HG02678 (cell line): ENCODE measurements at regions not wholly inside any gene's neighbourhood (a gene's known extent, or its start where the extent isn't known, plus 50 kb on each side); places are given as distances from the start of the nearest gene placed in this dataset.

Source experiments
- ATAC-seq: cut with Tn5 transposase; IDR thresholded peaks from one replicate; pipeline ENCODE4 v1.9.1; 2021; ENCODE audit warnings: mild to moderate bottlenecking, moderate library complexity; ENCODE audit not compliant: unreplicated experiment

DNA sequence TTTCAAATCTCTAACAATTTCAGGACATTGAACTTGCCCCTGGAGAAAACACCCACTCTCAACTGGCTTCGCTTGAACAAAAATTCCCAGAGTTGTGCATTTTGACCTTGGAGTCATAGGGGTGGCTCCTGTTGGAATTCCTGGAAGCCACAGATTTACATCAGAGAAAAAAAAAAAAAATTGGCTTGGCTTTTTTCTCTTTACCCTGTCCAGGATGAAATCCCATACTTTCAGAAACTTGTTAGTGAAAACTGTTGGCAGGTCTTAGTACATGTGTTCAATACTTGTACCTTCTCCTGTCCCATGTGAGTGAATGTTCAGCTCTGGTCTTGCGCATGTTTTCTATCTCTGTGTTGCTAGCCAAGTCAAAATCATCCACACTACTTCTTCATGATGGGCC, 228.8 kb downstream of the TGFB2 start:
- no peak for ATAC-seq

DNA sequence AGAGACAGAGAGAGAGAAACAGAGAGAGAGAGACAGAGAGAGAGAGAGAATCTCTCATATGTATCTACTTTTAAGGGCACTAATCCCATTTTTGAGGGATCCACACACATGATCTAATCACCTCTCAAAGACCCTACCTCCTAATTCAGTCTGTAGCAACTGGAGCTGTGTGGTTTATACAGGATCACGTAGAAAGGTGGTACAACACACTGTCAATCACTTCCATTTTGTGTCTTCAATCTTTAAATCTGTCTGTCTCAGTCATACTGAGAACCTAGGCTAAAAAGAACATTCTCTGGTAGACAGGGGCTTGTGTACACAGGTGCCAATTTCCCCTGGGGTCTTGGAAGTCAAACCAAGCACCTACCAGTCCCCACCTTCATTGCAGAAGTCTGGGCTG, 229.9 kb downstream of the TGFB2 start:
- no peak for ATAC-seq

DNA sequence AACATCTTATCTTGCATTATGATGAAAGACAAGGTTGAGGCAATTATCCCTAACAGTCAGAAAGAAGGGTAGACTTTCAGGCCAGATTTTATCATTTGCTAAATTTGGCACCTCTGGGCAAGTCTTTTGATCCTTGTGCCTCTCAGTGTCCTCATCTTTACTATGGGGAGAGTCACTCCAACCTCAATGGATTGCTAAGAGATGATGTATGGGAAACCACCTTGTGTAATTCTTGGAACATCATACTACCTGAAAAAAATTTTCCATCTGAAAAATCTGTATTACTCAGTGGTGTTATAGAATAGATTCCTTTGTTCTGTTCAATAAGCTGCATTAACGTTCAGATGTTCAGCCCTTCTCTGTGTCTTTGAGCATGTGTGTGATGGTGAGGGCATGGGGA, 230.7 kb downstream of the TGFB2 start:
- no peak for ATAC-seq

DNA sequence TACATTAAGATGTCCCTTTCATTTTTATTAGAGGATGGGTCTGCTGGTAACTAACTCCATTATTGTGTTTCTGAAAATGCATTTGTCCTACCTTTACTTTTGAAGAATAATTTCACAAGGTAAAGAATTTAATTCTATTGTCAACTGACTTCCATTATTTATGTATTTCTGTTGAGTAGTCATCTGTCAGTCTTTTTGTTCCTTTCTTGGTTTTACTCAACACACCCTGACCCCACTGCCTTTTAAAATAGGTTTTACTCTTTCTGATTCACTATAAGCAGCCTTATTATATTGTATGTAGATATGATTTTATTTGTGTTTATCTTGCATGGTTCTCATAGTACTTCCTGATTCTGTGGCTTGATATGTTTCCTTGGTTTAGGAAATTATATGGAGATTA, 237.5 kb downstream of the TGFB2 start:
- no peak for ATAC-seq

DNA sequence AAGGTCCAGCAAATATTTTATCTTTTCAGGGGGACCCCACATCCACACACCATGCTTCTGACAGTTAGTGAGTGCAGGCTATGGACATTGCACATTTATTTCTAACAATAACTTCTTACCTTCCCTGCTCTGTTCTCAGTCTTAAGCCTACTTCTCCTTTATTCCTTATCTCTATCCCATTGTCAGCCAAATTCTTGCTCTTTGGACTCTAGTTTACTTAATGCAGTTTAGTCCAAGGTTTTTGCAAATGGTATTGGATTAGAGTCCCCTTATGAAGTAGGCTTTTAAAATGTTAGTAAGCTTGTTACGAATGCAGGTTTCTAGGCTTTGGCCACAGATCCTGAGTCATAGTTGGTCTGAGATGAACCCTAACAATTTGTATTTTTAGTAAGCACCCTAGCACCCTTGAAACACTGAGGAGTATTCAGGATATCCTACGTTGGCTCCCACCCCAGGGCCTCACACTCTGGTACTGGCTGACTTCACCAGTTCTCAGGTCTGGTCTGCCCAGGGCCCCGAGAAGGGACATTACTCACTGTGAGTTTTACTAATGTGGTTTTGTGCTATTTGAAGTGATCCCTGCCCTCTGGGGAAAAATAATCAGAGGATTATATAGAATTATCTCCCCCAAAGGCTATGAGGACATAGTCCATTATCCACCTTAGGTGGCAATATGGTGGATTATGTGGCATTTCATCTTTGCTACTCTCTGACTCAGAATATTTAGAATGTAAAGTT, 239.5 kb downstream of the TGFB2 start:
- ATAC-seq = no peak

DNA sequence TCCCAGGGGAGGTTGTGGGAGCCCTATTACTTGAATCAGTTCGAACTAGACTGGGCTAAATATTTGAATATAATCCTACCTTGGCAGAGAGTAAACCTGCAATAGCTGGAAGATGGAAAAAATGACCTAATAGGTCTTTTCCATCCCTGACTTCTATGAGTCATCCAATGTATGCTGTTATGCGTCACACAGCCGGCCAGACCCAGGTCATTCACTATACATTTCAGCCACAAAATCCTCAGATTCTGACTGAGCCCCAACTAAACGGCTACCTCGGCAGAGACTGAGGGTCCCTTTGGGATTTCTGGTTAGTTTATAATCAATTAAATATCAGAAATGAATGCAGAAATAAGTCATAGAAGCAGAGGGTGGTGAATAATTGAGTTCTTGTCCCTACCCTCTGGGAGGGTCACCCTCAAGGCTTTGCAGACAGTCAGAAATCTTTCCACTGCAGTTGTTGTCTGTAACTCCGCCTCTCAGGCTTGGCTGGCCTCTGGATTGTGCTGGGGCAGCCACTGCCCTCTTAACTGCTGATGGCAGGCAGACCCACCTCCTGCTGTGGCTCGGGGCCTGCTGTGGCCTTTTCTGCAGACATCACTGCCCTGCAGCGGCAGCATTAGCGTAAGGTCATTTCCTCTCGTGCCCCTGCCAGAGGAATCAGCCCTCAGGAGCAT, 240.5 kb downstream of the TGFB2 start:
- ATAC-seq = no peak

DNA sequence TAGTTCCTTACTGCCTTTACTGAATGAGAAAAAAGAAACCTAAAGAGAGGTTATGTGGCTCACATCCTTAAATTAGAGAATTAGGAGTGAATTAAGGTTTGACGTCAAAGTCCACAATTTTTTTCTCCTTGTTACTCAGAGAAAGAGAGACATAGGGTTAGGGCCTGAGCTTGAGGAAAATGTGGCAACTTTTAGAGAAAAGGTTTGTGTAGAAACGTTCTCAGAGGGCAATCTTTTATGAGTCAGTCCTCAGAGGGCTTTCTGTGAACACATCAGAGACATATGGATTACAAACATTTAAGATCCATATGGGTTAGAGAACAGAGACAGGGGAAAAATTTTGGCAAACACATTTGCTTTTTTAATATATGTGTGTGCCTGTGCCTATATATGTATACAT, 242.8 kb downstream of the TGFB2 start:
- ATAC-seq = no peak

DNA sequence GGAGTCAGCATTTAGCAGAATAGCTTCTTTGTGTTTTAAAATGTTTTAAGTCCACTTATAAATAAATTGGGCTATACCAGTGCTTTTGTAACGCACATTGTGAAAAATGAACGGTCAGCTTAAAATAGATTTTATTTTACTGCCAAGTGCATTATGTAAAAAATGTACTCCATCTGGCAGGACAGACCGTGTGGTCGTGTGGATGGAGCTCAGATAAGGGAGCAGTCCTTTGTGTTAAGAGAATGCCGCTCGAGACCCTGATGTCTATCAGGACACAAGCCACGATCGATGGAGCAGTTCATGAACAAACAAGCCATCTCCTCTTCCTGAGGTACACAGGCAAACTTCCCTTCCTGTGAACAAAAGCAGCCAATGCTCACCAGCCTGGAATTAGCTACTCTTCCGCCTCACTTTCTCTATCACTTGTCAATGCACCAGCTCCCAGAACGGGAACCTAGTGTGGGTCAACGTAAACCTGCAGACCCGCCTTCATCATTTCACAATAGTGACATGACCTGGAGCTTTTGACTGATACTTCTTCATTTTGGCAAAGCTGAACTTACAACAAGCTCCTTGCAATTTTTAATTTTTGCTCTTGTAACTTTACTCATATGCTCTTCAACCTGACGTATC, 243.5 kb downstream of the TGFB2 start:
- no peak for ATAC-seq

DNA sequence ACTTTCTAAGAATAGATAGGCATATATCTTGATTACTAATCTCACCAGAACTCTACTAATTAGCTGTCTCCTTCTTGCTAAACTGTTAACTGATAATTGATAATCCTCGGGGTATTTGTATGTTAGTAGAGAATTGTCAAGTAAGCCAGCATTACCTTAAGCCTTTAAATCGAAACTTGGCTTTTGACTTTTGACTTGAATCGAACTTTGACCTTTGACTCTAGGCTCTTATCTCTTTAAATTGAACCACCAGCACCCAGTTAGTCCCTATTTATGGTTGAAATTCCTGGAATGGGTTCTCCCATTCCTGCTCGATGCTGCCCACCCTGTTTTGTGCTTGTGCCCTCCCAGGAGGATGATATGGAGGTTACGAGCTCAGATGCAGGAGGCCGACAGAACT, 244.4 kb downstream of the TGFB2 start:
- no peak for ATAC-seq

DNA sequence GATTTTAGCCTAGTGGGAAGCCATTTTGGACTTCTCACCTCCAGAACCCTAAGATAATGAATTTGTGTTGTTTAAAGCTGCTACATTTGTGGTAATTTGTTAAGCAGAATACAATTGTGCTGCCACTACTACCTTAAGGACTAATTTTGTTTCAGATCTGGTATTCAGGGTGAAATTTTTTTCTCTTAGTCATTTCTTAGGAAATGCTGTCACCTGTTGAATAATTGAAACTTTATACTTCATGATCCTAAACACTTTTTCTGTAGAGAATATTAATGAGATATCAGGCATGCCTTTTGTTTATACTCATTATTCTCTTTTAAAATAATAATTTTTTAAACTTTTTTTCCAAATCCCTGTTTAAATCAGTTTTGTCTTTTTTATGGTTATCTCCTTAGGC, 246.8 kb downstream of the TGFB2 start:
- no peak for ATAC-seq

DNA sequence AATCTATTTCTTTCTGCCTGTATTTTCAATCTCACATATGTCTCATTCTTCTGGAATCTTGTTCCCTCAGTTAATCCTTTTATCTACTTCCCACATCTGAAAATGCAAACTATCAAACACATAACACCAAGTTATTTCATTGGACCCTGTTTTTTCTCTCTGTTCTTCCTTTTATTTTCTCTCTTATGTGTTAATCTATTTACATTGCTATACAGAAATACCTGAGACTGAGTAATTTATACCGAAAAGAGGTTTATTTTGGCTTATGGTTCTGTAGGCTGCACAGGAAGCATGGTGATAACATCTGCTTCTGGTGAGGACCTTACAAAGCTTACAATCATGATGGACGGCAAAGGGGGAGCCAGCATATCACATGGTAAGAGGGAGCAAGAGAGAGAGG, 247.6 kb downstream of the TGFB2 start:
- ATAC-seq = no peak

DNA sequence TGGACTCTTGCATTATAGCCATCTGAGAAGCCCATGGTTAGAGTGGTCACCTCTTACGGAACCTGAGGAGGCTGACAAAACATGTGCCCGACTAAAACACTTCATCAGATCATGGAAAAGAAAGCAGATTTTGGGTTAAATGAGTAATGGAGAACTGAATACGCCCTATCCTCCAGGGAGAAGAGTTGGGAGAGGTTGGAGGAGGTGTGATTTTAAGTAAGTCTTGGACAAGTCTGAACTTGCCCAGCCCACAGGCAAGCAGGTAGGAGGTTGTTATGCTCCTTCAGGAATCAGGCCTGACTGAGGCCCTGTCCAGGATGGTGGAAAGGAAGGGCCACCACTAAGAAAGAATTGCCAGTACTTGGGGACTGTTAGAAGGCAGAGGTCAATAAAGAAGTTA, 255.8 kb downstream of the TGFB2 start:
- ATAC-seq = no peak

DNA sequence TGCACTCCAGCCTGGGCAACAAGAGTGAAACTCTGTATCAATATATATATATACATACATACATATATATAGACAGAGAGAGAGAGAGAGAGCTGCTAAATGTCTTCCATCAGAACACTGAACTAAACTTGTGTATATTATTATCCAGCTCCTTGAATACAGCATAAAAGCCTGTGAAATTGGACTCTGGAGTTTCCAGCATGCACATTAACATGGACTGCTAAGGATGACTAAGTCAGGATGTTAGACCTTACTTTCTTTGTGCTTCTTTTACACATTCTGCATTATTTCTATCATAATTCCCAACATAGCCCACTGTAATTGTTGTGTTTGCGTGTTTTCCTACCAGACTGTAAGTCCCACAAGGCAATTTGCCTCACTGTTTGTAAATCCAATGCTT, 259.1 kb downstream of the TGFB2 start:
- no peak for ATAC-seq

DNA sequence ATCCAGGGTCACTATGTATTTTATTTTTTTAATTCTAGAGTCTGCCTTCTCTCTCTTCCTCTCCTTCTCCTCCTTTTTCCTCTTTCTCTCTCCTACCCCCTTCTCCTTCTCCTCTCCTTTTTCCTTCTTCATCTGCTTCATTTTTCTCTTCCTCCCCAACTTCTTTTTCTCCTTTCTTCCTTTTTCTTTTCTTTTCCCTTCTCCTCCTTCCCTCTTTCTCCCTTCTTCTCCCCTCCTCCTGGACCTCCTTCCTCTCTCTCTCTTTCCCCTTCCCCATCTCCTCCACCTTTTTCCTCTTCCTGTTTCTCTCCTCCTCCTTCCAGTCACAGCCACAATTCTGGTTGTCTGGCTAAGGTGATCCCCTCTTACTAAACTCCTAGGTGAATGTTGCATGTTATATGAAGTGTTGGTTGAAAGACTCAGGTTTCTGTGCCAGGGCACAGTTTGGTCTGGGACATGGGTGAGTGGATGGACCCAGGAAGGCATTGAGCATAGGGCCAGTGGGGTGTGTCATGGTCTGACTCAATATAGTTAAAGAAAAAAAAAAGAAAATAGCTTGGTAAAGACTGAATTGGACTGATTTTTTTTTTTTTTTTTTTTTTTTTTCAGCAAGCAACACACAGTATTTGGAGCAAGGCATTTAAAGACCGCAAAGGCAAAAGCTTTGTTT, 266.9 kb downstream of the TGFB2 start:
- ATAC-seq = no peak

DNA sequence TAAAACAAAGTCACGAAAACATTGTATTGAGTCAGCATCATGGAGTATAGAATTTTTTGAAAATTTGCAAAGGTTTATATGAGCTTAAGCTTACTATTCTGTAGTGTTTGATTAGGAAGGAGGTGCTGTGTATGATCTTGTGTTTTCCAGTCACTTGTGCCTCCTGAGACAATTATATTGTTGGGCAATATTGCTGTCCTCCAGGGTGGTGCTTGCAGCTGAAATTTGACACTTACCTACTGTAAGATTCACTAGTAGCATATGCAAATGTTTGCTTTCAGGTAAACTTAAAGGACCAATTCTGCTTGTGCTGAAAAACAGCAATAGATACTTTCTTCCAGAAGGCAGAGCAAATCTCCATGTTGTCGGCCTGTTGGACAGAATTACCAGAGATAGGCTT, 268.0 kb downstream of the TGFB2 start:
- ATAC-seq = no peak

DNA sequence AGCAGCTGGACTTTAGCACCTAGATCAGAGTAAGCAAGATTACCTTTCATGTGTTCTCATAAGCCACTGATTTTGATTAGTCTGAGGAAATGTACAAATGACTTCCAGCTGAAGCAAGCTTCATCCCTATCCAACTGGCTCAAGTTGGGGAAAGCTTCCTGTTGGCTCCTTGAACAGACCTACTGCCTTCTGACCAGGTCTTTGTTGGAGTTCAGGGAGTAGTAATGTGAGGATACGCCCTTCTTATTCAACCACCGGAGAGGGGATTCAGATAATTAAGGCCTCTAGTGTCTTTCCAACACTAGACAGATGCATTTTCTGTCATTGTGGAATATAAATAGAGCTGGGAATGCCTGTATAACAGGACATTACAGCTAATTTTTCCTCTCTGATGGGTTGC, 268.9 kb downstream of the TGFB2 start:
- ATAC-seq = no peak

DNA sequence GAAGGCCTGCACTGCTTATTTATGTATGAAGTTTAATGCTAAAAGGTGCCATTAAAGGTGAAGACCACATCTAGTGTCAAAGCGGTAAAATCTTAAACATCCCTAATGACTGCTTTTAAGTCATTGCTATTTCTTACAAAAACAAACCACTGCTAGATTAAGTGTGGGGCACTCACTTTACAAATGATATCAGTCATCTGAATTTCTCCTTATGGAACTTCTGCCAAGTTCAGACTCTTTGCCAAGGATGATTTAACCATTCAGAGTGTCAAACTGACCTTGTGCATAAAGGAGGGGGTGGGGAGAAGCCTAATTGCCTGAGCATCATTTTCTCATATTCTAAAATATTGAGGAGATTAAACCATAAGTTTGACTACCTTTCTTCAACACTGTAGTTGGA, 271.5 kb downstream of the TGFB2 start:
- ATAC-seq = no peak

DNA sequence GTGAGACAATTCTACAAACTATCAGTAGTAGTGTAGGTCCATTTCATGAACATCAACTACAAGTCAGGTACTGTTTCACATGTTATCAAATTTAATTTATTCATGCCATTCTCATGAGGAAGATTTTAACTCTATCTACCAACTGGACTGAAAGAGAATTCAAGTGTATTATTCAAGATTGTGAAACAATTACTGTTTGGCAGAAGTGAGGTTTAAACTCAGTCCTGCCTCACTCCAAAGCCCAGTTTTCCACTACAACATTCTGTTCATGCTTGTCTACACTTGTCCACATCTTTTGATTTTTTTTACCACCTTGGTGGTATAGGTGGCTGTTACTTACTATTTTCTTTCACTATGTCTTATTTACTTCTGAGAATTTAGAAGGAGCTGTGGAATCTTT, 272.9 kb downstream of the TGFB2 start:
- no peak for ATAC-seq

DNA sequence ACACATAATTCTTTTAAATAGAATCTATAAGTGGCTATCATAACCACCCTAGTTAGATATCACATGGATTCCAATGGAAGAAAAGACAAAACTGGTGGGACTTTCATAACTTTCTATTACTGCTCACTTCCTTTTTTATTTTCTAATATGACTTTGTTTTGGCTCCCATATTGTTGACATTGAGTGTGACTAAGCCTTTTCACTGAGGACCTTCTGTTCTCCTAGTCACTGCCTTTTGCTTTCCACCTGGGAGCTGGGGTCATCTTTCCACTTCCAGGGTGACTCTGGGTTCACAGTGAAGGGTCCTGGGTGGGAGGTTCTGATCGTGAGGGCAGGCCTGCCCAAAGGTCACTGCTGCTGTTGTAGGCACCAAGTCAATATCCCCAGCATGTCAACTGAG, 275.8 kb downstream of the TGFB2 start:
- ATAC-seq = no peak

DNA sequence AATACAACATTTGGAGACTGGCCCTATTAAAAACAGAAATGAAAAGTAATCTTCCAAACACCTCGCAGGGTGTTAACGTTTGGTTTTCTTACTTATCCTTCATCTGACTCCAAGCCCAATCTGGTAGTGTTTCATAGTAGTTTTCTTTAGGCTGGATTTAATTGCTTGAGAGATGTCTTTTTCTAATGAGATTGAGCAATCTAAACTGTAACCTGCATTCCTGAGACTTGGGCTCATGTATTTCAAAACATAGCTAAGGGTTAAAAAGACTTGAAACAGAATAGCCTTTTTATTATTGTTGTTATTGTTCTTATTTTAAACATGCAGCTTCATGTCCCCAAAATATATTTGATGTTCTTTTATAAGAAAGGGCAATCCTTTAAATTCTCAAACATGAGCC, 278.9 kb downstream of the TGFB2 start:
- no peak for ATAC-seq

DNA sequence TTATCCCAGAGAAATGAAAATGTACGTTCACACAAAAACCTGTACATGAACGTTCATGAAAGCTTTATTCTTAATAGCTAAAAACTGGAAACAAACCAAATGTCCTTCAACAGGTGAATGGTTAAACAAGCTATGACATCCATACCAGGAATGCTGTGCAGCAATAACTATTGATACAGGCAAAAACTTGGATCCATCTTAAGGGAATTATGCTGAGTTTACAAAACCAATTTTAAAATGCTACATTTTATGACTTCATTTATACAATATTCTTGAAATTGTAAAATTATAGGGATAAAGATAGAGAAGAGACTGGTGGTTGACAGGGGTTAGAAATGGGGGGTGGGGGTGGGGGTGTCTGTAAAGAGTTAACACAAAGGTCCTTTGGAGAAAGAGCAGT, 280.3 kb downstream of the TGFB2 start:
- ATAC-seq = no peak
